Thyroid gland (tissue), 4 donors: ENCODE measurements at regions not wholly inside any gene's neighbourhood (a gene's known extent, or its start where the extent isn't known, plus 50 kb on each side); places are given as distances from the start of the nearest gene placed in this dataset.

Experiments used
- CTCF ChIP-seq, 6 experiments: fragments of 200-600 bp in 3 of 6; fragments of 450-650 bp in 3 of 6; sonication (generic) in 3 of 6; IDR thresholded peaks; one replicate each; pipeline ENCODE4 v1.5.1; 2016 to 2019; ENCODE audit warnings: antibody characterized with exemption in 6 of 6, mild to moderate bottlenecking in 2 of 6, inconsistent platforms in 1 of 6, moderate library complexity in 1 of 6
- POLR2A ChIP-seq, 2 donors: fragments of 450-650 bp; IDR thresholded peaks; one replicate each; pipeline ENCODE4 v1.6.1; 2017; ENCODE audit warnings: antibody characterized with exemption in 2 of 2, mild to moderate bottlenecking in 2 of 2, moderate library complexity in 1 of 2

GRCh38 chr12:105783983-105784947 is 354.5 kb downstream of the NUAK1 start:
- TF ChIP-seq CTCF (IDR thresholded peaks at IDR 0.05): no peak
- TF ChIP-seq POLR2A (IDR thresholded peaks at IDR 0.05): no peak
